ENCODE measurements at regions not wholly inside any gene's neighbourhood (a gene's known extent, or its start where the extent isn't known, plus 50 kb on each side); places are given as distances from the start of the nearest gene placed in this dataset.
A peak's percentile ranks its signal among the peaks of the same experiment; 100 is the strongest.
"Not testable (repeated sequence)": the region's sequence is repeated elsewhere in the genome, so short reads cannot be mapped to it uniquely, and the experiment has no call there.

GRCh38 chr16:77488652-77489051 lies 53.8 kb upstream of the ADAMTS18 start:
- no peak for DNase-seq

GRCh38 chr16:77491091-77491490 lies 56.3 kb upstream of the ADAMTS18 start:
- DNase-seq: no peak

- DNase-seq: no peak
These were observed 62.1 kb upstream of the ADAMTS18 start for GRCh38 chr16:77496934-77497333.

- DNase-seq: peak; percentile 4
These were observed 64.8 kb upstream of the ADAMTS18 start for GRCh38 chr16:77499373-77500285.

- no peak for DNase-seq
These were observed 65.4 kb upstream of the ADAMTS18 start for GRCh38 chr16:77500286-77500598.

- no peak for DNase-seq
These were observed 66.3 kb upstream of the ADAMTS18 start for GRCh38 chr16:77500934-77501664.

- DNase-seq: no peak
These were observed 67.6 kb upstream of the ADAMTS18 start for GRCh38 chr16:77502448-77502847.

- DNase-seq: not testable (repeated sequence)
These were observed 71.7 kb upstream of the ADAMTS18 start for GRCh38 chr16:77506492-77506891.

GRCh38 chr16:77509051-77509450 lies 74.2 kb upstream of the ADAMTS18 start:
- no peak for DNase-seq

- no peak for DNase-seq
These were observed 75.0 kb upstream of the ADAMTS18 start for GRCh38 chr16:77509796-77510195.

- no peak for DNase-seq
These were observed 76.2 kb upstream of the ADAMTS18 start for GRCh38 chr16:77511053-77511452.

- no peak for DNase-seq
These were observed 79.8 kb upstream of the ADAMTS18 start for GRCh38 chr16:77514500-77515220.

GRCh38 chr16:77525226-77525625 lies 90.4 kb upstream of the ADAMTS18 start:
- DNase-seq: not testable (repeated sequence)

GRCh38 chr16:77531752-77532151 lies 96.9 kb upstream of the ADAMTS18 start:
- DNase-seq: peak; percentile 64

GRCh38 chr16:77536809-77537208 lies 102.0 kb upstream of the ADAMTS18 start:
- no peak for DNase-seq

GRCh38 chr16:77539421-77540034 lies 104.7 kb upstream of the ADAMTS18 start:
- no peak for DNase-seq

- DNase-seq: no peak
These were observed 105.8 kb upstream of the ADAMTS18 start for GRCh38 chr16:77540646-77541045.

- no peak for DNase-seq
These were observed 106.3 kb upstream of the ADAMTS18 start for GRCh38 chr16:77541165-77541564.

- DNase-seq: no peak
These were observed 113.3 kb upstream of the ADAMTS18 start for GRCh38 chr16:77548151-77548550.

- DNase-seq: peak; percentile 11
These were observed 113.9 kb upstream of the ADAMTS18 start for GRCh38 chr16:77548766-77549165.

- DNase-seq: no peak
These were observed 115.0 kb upstream of the ADAMTS18 start for GRCh38 chr16:77549876-77550275.

GRCh38 chr16:77551357-77551756 lies 116.5 kb upstream of the ADAMTS18 start:
- DNase-seq: no peak

GRCh38 chr16:77553130-77553529 lies 118.3 kb upstream of the ADAMTS18 start:
- no peak for DNase-seq

All from HCEC 1CT (cell line).